OCI-M1 (cell line): ENCODE measurements at regions not wholly inside any gene's neighbourhood (a gene's known extent, or its start where the extent isn't known, plus 50 kb on each side); places are given as distances from the start of the nearest gene placed in this dataset.
"Not testable (repeated sequence)": the region's sequence is repeated elsewhere in the genome, so short reads cannot be mapped to it uniquely, and the experiment has no call there.

Experiments
- DNase-seq: peaks from one replicate; lab custom pipeline; 2025; lab: John Stamatoyannopoulos, UW

DNA sequence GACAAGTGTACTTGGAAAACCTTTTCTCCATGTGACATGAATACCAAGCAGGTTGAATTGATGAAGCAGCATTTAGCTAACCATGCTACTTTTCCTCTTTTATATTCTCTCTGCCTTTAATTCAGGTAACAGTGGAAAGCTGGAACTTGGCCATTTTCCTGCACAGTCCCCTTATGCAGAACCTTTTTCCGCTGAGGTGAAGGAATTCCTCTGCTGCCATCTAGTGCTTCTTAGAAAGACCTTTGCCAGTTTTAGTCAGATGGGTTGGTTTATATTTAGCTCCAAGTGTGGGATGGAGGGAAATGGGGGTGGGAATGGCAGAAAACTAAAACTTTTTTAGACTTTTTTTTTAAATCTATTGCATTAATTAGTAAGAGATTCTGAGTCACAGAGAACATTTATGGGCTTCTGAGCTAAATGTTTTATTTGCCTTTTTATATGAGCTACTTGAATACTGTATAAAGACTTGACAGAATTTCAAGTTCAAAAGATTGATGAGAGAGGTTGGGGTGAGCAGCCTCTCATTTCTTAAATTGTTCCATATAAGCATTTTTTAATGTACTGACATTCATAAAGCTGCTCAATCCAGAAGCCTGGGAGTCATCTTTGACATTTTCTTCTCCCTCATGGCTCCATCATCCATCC lies 153.9 kb upstream of the ZC3H12C start:
- DNase-seq, result peak; percentile 96

DNA sequence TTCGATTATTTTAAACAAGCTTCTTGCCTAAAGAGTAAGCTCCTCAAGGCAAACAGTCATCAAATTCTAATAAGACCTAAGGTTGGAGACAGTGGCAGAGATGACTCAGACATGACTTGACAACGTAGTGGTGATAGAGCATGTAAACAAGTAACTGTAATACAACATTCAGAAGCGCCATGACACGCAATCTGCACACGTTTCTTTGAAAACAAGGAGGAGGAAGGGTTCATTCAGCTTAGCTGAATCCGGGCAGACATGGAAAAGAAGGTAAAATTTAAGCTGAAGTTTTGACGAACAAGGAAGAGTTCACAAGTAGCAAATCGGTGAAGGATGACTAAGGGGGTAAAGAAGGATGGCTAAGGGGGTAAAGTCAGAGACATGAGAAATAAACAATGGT lies 152.4 kb upstream of the ZC3H12C start:
- peak; percentile 89 for DNase-seq

DNA sequence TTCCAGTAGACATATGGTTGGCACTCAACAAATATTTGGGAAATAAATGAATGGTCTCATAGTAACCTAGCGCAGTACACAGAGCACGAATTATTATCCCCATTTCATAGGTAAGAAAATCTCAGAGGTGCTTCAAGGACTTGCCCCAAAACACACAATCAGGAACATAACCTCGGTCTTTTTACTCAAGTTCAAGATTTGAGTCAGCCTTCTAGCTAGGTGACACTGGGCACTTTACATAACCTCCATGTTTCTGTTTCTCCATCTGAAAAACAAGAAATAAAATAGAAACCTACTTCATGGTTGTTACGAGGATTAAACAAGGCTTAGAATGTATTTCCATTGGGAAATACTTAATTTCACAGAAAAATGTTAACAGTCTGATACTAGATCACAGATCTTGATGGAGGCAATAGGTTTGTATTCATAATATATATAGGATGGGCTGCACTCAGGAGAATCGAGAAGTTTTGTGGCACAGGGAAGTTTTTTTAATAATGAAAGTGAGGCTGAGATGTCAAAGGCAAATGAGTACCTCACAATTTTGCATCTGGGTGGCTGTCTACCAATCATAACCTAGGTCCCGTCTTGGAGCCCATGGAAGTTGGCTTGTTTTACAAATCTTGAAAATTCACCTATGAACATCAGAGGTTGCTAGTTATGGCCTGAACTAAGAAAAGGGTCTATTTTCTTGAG lies 147.4 kb upstream of the ZC3H12C start:
- DNase-seq, result no peak

DNA sequence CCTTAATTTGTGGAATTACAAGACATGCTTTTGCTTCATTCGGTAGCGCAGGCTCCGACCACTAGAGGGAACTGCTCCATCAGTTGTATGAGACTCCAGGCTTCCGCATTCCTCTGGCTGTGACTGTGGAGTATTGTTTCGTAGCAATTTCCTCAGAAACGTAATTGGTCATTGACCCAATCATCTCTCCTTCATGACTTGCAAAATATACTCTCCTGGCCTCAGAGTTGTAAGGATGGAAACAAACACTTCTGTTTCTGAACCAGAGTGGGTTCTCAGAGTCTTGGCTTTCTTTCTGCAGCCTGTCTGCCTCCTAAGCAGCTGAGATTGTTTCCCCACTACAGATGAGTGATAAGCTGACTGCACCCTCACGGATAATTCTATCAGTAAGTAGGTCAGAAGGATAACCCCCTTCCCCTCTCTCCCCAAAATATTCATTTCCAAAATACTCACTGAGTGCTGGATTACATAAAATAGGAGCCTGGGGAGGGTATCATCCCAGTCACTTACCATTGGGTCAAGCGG lies 146.8 kb upstream of the ZC3H12C start:
- peak; percentile 99 for DNase-seq

GRCh38 chr11:109954534-109954933 lies 138.7 kb upstream of the ZC3H12C start:
- no peak for DNase-seq

DNA sequence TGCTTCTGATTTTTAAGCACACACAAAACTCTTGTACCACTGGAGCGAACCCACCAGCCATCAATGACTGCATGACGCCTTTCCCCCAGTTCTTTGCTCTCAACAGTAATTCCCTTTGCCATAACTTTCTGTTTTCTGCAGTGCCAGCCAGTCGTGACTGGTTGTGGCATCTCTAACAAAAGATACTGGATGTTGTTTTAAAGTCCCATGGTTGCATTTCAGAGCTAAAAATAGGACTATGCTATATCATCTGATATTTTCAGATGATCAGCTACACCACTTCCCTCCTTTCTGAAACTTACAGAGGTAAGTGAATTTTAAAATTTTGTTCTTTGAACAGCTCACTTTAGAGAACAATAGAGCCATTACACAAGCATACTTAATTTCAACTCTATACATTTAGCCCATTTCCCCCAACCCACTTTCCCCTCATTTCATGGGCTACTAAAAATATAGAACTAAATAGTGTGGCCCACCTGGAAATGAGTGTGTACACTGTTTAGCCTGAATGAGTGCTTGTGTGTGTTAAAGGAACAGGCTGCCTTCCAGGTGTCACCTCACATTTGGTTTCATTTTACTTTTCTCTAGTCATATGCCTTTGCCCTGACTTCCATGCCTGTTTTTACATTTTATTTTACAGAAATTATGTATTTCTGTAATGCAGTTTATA lies 136.9 kb upstream of the ZC3H12C start:
- peak; percentile 53 for DNase-seq

GRCh38 chr11:109957000-109957399 lies 136.2 kb upstream of the ZC3H12C start:
- DNase-seq, result peak; percentile 50

DNA sequence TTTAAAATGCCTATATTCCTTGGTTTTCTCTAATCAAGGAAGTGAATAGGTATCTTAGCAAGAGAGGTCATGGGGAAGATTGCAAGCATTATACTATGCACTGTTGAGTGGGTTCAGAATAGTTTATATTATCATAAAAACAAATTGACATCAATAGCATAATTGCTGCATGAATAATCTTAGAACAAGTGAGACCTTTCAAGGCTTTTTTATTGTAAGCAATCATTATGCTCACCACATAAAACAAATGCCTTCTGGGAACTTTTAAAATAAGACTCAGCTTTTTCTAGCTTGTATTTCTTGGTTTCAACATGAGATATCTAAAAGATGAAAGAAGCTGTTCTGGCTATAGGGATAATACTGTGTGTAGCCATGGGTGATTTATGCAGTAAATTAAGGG lies 135.6 kb upstream of the ZC3H12C start:
- DNase-seq, result no peak

GRCh38 chr11:109958131-109958820 lies 134.9 kb upstream of the ZC3H12C start:
- no peak for DNase-seq

- no peak for DNase-seq
Measured at GRCh38 chr11:109958821-109959166, 134.4 kb upstream of the ZC3H12C start.

- DNase-seq, result peak; percentile 53
Measured at GRCh38 chr11:109960831-109961230, 132.4 kb upstream of the ZC3H12C start.

- peak; percentile 81 for DNase-seq
Measured at GRCh38 chr11:109961261-109961660, 131.9 kb upstream of the ZC3H12C start.

- DNase-seq, result no peak
Measured at GRCh38 chr11:109963101-109963500, 130.1 kb upstream of the ZC3H12C start.

- no peak for DNase-seq
Measured at GRCh38 chr11:109964487-109964886, 128.7 kb upstream of the ZC3H12C start.

DNA sequence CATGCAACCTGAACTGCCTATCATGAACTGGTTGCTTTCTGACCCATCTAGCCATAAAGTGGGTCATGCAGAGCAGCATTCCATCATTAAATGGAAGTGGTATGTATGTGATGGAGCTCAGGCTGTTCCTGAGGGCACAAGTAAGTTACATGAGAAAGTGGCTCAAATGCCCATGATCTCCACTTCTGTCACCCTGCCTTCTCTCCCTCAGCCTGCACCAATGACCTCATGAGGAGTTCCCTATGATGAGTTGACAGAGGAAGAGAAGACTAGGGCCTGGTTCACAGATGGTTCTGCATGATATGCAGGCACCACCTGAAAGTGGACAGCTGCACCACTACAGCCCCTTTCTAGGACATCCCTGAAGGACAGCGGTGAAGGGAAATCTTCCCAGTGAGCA lies 127.7 kb upstream of the ZC3H12C start:
- DNase-seq, result not testable (repeated sequence)

- DNase-seq, result peak; percentile 65
Measured at GRCh38 chr11:109965926-109966325, 127.3 kb upstream of the ZC3H12C start.

GRCh38 chr11:109967136-109967535 lies 126.1 kb upstream of the ZC3H12C start:
- DNase-seq, result not testable (repeated sequence)

DNA sequence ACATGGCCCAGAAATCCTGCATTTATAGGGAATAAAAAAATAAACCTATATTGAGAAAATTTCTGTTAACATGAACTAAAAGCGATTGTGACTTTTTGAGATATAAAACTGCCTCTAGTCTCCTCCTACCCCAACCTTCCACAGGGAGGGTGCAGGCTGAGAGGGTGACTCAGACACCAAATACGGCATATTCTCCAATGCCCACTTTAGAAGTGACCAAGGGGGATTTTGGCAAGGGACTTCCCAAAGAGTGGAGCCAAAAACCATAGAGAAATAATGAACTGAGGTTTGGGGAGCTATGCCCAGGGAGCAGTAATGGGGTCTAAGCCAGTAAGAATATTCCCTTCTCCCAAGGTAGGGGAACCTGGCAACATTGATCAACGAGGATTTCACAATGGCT lies 124.9 kb upstream of the ZC3H12C start:
- DNase-seq, result no peak

- DNase-seq, result no peak
Measured at GRCh38 chr11:109968781-109969180, 124.4 kb upstream of the ZC3H12C start.

DNA sequence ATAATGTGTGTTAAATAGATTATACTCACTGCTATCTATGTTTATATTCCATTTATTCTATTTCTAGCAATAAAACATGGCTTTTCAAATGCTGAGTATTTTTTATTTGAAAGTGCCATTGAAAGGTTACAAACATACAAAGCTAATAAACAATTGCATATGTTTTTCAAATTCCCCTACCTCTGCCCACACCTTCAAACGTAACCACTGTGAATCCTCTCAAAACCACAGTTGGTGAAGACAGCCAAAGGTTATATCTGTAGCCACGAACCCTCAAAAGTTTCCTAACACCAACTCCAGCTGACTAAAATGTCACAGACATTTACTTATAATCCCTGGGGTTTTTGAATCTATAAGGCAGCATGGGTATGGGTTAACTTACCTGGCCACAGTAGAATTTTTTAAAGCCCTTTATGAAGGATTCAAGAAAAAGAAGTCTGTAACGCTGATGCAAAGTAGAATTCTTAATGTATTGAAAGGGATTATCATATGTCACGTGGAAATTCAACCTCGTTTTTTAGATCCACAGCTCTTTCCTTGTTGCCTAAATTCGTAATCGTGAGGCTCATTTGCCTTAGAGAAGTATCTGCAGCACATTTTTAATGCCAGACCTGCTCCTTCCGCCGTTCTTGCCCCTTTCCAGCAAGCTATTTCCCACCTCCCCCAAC lies 122.5 kb upstream of the ZC3H12C start:
- DNase-seq, result no peak

DNA sequence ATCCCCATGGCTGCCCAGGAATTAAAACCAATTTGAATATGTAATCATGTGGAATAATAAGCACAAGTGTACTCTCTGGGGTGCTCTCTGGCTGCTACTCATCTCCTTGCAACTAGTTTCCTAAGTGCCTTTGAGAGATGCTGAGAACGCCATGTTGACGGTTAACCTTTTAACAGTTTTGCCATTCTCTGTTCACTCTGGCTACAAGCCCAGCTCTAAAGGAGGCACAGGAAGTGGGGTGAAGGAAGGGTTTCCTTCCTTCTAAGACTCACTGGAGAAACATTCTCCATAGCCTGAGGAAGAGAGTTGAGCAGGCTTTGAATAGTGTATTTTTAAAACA lies 122.0 kb upstream of the ZC3H12C start:
- no peak for DNase-seq

GRCh38 chr11:109972181-109972715 lies 120.9 kb upstream of the ZC3H12C start:
- no peak for DNase-seq
